T-helper 17 cell (primary cell): ENCODE measurements at regions not wholly inside any gene's neighbourhood (a gene's known extent, or its start where the extent isn't known, plus 50 kb on each side); places are given as distances from the start of the nearest gene placed in this dataset.
"Not testable (repeated sequence)": the region's sequence is repeated elsewhere in the genome, so short reads cannot be mapped to it uniquely, and the experiment has no call there.

Experiments used
- ATAC-seq: fragments of 150-1000 bp; cut with Tn5 transposase; 2 replicates; pipeline ENCODE4 v1.10.0; 2021; ENCODE audit warnings: mild to moderate bottlenecking, moderate library complexity
- DNase-seq, 3 donors: peaks; one replicate each; pipeline versions ENCODE4 v3.0.0 to v3.0.0-alpha.2; 2020 to 2021
- H3K9me3 ChIP-seq: one replicate; pipeline ENCODE4 v1.7.0; 2013; ENCODE audit warnings: low read length, mild to moderate bottlenecking; ENCODE audit not compliant: control insufficient read depth, poor library complexity, severe bottlenecking
- H3K27ac Mint-ChIP-seq: one replicate; pipeline ENCODE4 v1.8.0; 2022; ENCODE audit warnings: mild to moderate bottlenecking, moderate library complexity, mixed read lengths
- H3K27me3 Mint-ChIP-seq: one replicate; pipeline ENCODE4 v1.8.0; 2022; ENCODE audit warnings: mixed read lengths
- H3K36me3 Mint-ChIP-seq: one replicate; pipeline ENCODE4 v1.8.0; 2022; ENCODE audit warnings: low read depth, mixed read lengths
- H3K4me1 Mint-ChIP-seq: one replicate; pipeline ENCODE4 v1.8.0; 2022; ENCODE audit warnings: mild to moderate bottlenecking, mixed read lengths
- H3K4me3 Mint-ChIP-seq: one replicate; pipeline ENCODE4 v1.8.0; 2022; ENCODE audit warnings: mild to moderate bottlenecking, moderate library complexity, mixed read lengths

GRCh38 chr11:81253244-81253643 is 1480.4 kb downstream of the FAM181B start:
- Mint-ChIP-seq H3K27ac (no peak overlapping the region), H3K4me3 (no peak overlapping the region), H3K27me3 (no peaks in the 10 kb centered on the region), H3K4me1 (no peaks in the 10 kb centered on the region), H3K36me3 (no peaks in the 10 kb centered on the region)
- no peaks in the 10 kb centered on the region for H3K9me3 ChIP-seq
- DNase-seq, result no peak
- ATAC-seq, result no peak

DNA sequence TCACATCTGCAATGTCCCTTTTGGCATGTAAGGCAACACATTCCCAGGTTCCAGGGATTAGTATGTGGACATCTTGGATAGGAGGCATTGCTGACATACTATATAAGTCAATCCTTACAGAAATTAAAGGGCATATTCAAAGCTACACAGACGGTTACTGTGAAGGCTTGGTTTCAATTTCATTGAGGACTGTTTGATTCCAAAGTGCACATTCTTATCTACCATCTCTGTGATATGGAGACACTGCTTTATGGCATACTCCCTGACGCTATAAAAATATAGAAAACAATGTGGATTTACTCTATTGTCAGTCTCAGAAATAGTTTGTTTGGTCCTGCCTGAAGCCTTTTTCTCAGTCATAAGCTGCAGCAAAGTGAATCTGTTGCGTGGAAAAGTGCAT is 1486.7 kb downstream of the FAM181B start:
- no peaks in the 10 kb centered on the region for H3K4me1 Mint-ChIP-seq
- ATAC-seq (no peak), DNase-seq (no peak)
- no peak overlapping the region for H3K27ac Mint-ChIP-seq
- H3K4me3 Mint-ChIP-seq, result no peak overlapping the region
- no peaks in the 10 kb centered on the region for H3K9me3 ChIP-seq
- no peaks in the 10 kb centered on the region for H3K27me3 Mint-ChIP-seq
- H3K36me3 Mint-ChIP-seq, result no peaks in the 10 kb centered on the region

DNA sequence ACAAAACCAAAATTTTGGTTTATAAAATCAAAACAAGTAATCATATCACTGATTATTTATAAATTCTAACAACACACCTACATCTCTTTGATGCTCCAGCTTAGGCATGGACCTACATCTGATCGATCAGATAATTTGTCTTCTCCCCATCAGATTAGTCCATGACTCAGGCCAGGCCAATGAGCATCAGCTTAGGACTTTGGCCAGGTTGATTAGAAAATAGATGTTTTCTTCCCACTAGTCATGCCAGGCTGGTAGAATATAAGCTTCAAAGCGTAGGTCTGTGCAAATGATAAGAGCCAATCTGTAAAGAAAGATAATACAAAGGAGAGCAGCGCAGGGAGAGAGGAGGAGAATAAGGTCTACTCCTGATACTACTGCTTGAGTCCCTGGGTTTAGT is 1487.9 kb downstream of the FAM181B start:
- no peaks in the 10 kb centered on the region for H3K27me3 Mint-ChIP-seq
- H3K36me3 Mint-ChIP-seq, result no peaks in the 10 kb centered on the region
- H3K4me1 Mint-ChIP-seq, result no peaks in the 10 kb centered on the region
- no peak for DNase-seq
- no peak overlapping the region for H3K27ac Mint-ChIP-seq
- no peak overlapping the region for H3K4me3 Mint-ChIP-seq
- no peaks in the 10 kb centered on the region for H3K9me3 ChIP-seq
- no peak for ATAC-seq

GRCh38 chr11:81241672-81242275 is 1491.9 kb downstream of the FAM181B start:
- no peak for ATAC-seq
- H3K27me3 Mint-ChIP-seq, result no peaks in the 10 kb centered on the region
- H3K9me3 ChIP-seq, result no peaks in the 10 kb centered on the region
- no peaks in the 10 kb centered on the region for H3K36me3 Mint-ChIP-seq
- H3K27ac Mint-ChIP-seq, result no peak overlapping the region
- no peaks in the 10 kb centered on the region for H3K4me1 Mint-ChIP-seq
- H3K4me3 Mint-ChIP-seq, result no peak overlapping the region
- no peak for DNase-seq

DNA sequence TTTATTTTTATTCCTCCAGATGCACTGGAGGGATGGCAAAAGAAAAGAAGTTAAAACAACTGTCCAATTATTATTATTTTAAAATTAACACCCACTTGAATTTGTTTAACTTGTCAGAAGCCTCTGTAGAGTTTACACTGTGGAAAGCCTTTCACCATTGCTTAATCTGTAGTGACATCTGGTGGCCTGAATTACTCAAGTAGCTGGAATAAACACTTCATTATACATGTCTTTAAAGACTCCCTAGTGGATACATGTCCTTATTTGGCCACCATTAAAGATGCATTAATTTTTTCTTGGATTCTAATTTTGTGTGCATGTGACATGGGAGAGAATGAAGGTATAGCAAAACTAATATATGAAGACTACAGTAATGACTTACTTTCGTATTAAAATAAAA is 1496.5 kb downstream of the FAM181B start:
- no peak for ATAC-seq
- Mint-ChIP-seq H3K36me3 (no peaks in the 10 kb centered on the region), H3K4me3 (no peak overlapping the region), H3K4me1 (no peaks in the 10 kb centered on the region), H3K27ac (no peak overlapping the region), H3K27me3 (no peaks in the 10 kb centered on the region)
- no peaks in the 10 kb centered on the region for H3K9me3 ChIP-seq
- no peak for DNase-seq

DNA sequence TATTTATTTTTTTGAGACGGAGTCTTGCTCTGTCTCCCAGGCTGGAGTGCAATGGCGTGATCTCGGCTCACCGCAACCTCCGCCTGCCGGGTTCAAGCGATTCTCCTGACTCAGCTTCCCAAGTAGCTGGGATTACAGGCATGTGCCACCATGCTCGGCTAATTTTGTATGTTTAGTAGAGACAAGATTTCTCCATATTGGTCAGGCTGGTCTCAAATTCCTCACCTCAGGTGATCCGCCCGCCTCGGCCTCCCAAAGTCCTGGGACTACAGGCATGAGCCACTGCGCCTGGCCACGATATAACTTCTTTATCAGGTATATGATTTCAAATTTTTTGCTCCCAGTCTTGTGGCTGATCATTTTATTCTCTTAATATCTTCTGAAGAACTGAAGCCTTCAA is 1506.3 kb downstream of the FAM181B start:
- H3K27ac Mint-ChIP-seq, H3K27me3 Mint-ChIP-seq, H3K4me1 Mint-ChIP-seq, DNase-seq, H3K9me3 ChIP-seq, ATAC-seq, H3K36me3 Mint-ChIP-seq, H3K4me3 Mint-ChIP-seq: not testable (repeated sequence)

DNA sequence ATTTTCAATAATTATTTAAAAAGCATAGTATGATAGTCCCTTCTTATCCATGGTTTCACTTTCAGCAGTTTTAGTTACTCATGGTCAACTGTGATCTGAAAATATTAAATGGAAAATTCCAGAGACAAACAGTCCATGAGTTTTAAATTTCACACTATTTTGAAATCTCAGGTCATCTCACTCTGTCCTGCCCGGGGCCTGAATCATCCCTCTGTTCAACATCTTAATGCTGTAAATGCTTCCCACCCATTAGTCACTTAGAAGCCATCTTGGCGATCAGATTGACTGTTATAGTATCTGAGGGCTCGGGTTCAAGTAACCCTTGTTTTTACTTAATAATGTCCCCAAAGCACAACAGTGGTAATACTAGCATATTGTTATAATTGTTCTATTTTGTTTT is 1509.3 kb downstream of the FAM181B start:
- no peaks in the 10 kb centered on the region for H3K4me1 Mint-ChIP-seq
- no peaks in the 10 kb centered on the region for H3K36me3 Mint-ChIP-seq
- H3K27ac Mint-ChIP-seq, result no peak overlapping the region

DNA sequence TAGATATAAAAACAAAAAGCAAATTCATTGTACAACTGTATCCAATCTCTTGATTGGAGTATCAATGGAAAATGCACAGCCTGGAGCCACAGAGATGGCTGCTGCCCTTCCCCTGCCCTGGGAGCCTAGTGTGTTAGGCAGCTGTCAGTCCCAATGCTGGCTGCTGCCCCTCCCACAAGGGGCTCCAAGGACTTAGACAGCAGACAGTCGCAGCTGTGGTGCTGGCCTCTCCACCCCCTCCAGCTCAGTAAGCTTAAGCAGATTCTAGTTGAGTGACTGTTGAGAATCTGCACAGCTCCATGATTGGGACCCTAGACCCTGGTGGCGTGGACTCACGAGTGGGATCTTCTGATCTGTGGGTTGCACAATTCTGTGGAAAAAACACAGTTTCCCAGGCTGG is 1511.2 kb downstream of the FAM181B start:
- DNase-seq (no peak), ATAC-seq (no peak)
- Mint-ChIP-seq H3K4me3 (no peak overlapping the region), H3K27ac (no peak overlapping the region), H3K27me3 (no peaks in the 10 kb centered on the region), H3K4me1 (no peaks in the 10 kb centered on the region), H3K36me3 (no peaks in the 10 kb centered on the region)
- no peaks in the 10 kb centered on the region for H3K9me3 ChIP-seq

More for the DNA sequence above, 1509.3 kb downstream of the FAM181B start:
- no peak for ATAC-seq
- Mint-ChIP-seq H3K4me3 (no peak overlapping the region), H3K27me3 (no peaks in the 10 kb centered on the region)
- DNase-seq, result no peak
- H3K9me3 ChIP-seq, result no peaks in the 10 kb centered on the region

- Mint-ChIP-seq H3K27me3 (no peaks in the 10 kb centered on the region), H3K4me3 (no peak overlapping the region), H3K4me1 (no peaks in the 10 kb centered on the region), H3K27ac (no peak overlapping the region), H3K36me3 (no peaks in the 10 kb centered on the region)
- ATAC-seq, result no peak
- DNase-seq, result no peak
- no peaks in the 10 kb centered on the region for H3K9me3 ChIP-seq
These were observed 1513.3 kb downstream of the FAM181B start for GRCh38 chr11:81220146-81220895.

- H3K36me3 Mint-ChIP-seq, result no peaks in the 10 kb centered on the region
- DNase-seq (no peak), ATAC-seq (no peak)
- no peaks in the 10 kb centered on the region for H3K4me1 Mint-ChIP-seq
- no peak overlapping the region for H3K4me3 Mint-ChIP-seq
- H3K9me3 ChIP-seq, result no peaks in the 10 kb centered on the region
- no peak overlapping the region for H3K27ac Mint-ChIP-seq
- no peaks in the 10 kb centered on the region for H3K27me3 Mint-ChIP-seq
These were observed 1514.0 kb downstream of the FAM181B start for GRCh38 chr11:81219661-81220060.

DNA sequence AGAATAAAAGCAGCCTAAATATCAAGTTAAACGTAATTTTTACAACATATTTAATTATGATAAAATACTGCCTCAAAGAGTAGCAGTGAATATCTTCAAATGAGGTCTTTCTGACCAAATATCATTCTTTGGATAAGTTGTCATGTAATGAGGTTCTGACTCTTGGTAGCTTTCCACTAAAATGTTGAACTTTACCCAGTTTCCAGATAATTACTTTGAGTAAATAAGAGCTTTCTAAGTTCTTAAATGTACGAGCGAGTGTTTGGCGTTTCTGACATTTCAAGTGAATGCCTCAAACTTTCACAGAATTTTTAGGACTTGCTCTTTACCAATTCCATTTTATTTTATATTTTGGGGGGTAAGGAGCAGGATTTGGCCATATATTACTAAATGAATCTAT is 1515.2 kb downstream of the FAM181B start:
- Mint-ChIP-seq H3K27ac (no peak overlapping the region), H3K27me3 (no peaks in the 10 kb centered on the region), H3K4me1 (no peaks in the 10 kb centered on the region), H3K36me3 (no peaks in the 10 kb centered on the region), H3K4me3 (no peak overlapping the region)
- ATAC-seq, result no peak
- no peak for DNase-seq
- no peaks in the 10 kb centered on the region for H3K9me3 ChIP-seq

DNA sequence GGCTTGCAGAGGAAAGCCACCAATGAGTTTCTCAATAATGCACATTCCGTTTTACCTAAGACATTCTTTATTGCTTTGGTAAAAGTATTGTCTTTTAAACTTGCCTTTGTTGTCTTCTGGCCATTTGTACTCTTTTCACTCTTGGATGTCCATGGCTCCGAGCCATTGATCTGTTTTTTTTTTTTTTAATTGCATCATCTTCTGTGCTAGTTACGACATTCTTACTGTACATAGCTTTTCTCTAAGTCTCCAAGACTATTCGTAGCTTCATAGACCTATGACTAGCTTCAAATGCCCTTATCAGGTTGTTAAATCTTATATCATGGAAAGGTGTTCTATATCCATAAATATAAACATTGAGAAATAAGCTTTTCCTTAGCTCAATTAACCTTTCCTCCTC is 1522.6 kb downstream of the FAM181B start:
- Mint-ChIP-seq H3K27ac (no peak overlapping the region), H3K4me1 (no peaks in the 10 kb centered on the region), H3K36me3 (no peaks in the 10 kb centered on the region), H3K4me3 (no peak overlapping the region), H3K27me3 (no peaks in the 10 kb centered on the region)
- ATAC-seq (no peak), DNase-seq (no peak)
- H3K9me3 ChIP-seq, result peaks cover 4% of the 10 kb centered on the region

GRCh38 chr11:81207421-81208054 is 1526.1 kb downstream of the FAM181B start:
- H3K4me3 Mint-ChIP-seq, result no peak overlapping the region
- no peaks in the 10 kb centered on the region for H3K4me1 Mint-ChIP-seq
- no peaks in the 10 kb centered on the region for H3K36me3 Mint-ChIP-seq
- no peaks in the 10 kb centered on the region for H3K27me3 Mint-ChIP-seq
- DNase-seq (no peak), ATAC-seq (no peak)
- no peak overlapping the region for H3K27ac Mint-ChIP-seq
- peaks cover 2% of the 10 kb centered on the region for H3K9me3 ChIP-seq

- Mint-ChIP-seq H3K4me3 (no peak overlapping the region), H3K27ac (no peak overlapping the region), H3K36me3 (no peaks in the 10 kb centered on the region), H3K27me3 (no peaks in the 10 kb centered on the region), H3K4me1 (no peaks in the 10 kb centered on the region)
- ATAC-seq, result no peak
- no peaks in the 10 kb centered on the region for H3K9me3 ChIP-seq
- no peak for DNase-seq
These were observed 1529.8 kb downstream of the FAM181B start for GRCh38 chr11:81203876-81204275.
